CD4-positive, alpha-beta T cell treated with Interferon gamma for 1 hour (primary cell): ENCODE measurements at regions not wholly inside any gene's neighbourhood (a gene's known extent, or its start where the extent isn't known, plus 50 kb on each side); places are given as distances from the start of the nearest gene placed in this dataset.

Source experiments
- DNase-seq: peaks from one replicate; pipeline ENCODE4 v3.0.0-alpha.2; 2020

GRCh38 chr7:79862447-79863210 is 272.0 kb upstream of the GNAI1 start:
- no peak for DNase-seq

DNA sequence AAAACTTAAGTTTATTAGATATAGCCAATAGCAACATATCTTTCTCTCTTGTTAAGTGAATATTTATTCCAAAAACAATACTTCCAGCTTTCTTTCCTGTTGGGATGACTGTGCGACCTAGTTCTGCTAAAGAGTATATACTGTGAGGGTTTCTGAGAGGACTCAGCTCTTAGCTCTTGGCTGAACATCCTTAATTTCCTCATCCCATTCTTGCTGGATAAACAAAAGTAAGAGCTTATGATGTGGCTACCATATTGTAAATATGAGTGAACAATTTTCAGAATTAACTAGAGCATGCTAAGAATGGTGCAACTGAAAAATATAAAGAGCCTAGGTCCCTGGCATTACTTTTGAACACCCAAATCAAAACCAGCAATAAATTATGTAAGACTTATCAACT is 279.5 kb upstream of the GNAI1 start:
- DNase-seq = no peak

GRCh38 chr7:79854621-79855020 is 280.0 kb upstream of the GNAI1 start:
- DNase-seq = no peak

DNA sequence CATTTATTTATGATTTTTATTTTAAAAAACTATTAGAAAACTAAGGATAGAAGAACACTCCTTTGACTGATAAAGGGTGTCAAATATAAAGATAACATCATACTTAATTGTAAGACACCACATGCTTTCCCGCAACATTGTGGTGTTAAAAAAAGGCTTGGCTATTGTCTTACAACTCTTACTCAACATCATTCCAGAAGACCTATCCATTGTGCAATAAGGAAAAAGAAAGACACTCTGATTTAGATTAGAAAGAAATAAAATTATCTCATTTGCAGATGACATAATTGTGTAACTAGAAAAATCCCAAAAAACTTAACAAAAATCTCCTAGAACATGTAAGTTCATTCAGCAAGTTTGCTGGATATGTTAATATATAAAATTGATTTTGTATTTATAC is 296.7 kb upstream of the GNAI1 start:
- DNase-seq = no peak

GRCh38 chr7:79833616-79834015 is 301.0 kb upstream of the GNAI1 start:
- no peak for DNase-seq

GRCh38 chr7:79828866-79829265 is 305.8 kb upstream of the GNAI1 start:
- no peak for DNase-seq

DNA sequence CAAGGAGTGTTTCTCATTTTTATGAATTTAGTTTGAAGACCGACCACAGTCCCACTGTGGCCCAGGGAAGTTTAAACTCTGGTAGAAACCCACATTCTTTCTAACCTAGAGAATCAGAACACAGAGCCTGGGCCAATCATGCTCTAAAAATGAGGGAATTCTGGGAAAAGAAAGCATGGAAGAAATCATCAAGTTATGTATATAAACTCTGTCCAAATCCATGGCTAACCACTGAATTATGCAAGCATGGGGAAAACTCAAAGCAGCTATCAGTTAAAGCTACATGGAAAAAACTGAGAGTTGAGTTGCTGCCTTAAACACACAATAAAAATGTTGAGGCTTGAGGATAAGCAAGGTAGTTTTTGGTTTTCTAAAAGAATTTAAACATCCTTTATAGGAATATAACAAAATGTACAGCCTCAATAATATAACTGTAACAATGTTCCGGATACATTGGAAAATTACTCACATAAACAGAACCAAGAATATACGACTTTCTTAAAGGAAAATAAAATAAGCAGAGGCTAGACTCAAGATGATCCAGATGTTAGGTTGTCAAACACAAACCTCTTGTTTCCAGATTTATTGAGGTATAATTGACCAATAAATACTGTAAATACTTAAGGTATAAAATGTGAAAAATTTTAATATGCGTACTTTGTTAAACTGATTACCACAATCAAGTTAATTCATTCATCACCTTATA is 311.2 kb upstream of the GNAI1 start:
- DNase-seq = no peak

- DNase-seq = no peak
Measured at GRCh38 chr7:79822620-79823240, 311.9 kb upstream of the GNAI1 start.

DNA sequence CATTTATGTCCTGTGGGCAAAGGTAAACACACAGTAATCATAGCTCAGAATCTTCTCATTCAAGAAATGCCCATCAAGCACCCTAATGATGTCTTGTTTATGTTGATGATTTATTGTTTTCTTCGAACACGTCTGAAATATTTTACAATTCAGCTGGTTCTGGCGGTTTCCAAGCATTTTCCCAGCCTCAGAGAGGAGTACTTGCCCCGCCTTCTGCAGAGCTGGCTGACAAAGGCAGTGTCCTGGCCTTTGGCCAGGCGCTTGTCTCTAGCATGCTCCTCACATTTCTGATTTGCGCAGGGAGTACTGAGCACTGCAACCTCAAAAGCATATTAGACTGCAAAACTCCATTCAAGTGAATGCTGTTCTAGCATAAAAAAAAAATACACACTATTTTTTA is 314.2 kb upstream of the GNAI1 start:
- DNase-seq = no peak

DNA sequence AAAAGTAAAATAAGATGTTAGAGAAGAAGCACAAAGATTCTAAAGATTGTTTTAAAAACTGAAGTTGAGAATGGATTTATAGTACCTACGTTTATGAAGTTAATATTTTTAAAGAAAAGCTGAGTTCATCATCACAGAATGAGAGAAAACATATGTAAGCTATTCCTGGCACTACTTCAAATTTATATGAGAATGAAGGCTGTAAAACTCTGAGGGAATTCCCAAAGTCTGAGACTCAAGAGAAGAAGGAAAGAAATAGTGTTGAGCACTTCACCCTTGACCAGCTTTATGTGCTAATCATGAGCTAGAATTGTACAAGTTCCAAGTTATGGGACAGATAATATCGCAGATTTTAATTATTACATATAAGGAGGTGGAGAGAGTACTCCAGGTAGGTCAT is 323.7 kb upstream of the GNAI1 start:
- DNase-seq = no peak

GRCh38 chr7:79806161-79806734 is 328.4 kb upstream of the GNAI1 start:
- no peak for DNase-seq

DNA sequence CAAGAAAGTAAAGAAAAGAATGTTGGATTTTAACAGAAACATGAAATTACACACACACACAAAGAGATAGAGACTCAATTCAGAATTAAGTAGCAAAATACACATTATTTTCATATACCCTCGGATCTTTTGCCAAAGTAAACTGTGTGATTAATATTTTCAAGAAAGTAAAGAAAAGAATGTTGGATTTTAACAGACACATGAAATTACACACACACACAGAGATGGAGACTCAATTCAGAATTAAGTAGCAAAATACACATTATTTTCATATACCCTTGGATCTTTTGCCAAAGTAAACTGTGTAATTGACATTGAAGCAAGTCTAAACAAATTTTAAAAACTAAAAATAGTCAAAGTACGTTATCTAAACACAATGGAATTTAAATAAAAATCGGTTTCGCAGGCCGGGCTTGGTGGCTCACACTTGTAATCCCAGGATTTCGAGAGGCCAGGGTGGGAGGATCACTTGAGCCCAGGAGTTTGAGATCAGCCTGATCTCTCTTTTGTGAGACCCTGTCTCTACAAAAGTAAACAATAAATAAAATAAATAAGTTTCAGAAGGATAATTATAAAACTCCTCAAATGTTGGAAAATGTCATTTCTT is 337.3 kb upstream of the MAGI2 start:
- DNase-seq = no peak

GRCh38 chr7:79789584-79790345 is 336.3 kb upstream of the MAGI2 start:
- DNase-seq = no peak

DNA sequence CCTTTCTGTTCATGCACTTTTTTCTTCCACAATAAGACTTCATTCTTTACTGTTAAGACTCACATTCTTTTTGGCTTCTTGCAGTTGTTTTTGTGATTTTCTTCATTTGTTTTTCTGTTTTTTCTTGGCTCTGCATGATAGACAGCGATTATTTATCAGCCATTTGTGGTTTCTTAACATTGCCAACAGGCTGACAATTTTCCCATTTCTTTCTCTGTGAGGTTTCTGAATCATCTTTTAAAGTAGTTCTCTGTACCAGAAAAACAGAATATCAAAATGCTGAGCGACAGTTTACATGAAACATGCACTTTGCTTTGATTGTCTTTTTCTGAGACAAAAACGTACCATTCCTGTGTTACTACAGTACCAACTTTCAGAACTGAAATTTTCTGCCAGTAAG is 334.2 kb upstream of the MAGI2 start:
- no peak for DNase-seq

- no peak for DNase-seq
Measured at GRCh38 chr7:79787096-79787495, 333.6 kb upstream of the MAGI2 start.

DNA sequence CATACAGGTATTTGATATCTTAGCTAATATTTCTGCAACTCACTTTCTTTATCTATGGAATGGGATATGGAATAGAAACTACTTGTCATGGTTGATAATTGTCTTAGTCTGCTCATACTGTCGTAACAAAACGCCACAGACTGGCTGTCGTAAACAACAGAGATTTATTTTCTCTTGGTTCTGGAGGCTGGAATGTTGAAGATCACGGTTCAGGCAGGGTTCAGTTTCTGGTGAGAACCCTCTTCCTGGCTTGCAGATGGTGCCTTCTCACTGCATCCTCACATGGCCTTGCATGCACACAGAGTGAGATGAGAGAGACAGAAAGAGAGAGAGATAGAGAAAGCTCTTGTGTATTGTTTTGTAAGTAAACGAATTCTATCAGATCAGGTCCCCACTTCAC is 332.7 kb upstream of the MAGI2 start:
- DNase-seq = no peak

DNA sequence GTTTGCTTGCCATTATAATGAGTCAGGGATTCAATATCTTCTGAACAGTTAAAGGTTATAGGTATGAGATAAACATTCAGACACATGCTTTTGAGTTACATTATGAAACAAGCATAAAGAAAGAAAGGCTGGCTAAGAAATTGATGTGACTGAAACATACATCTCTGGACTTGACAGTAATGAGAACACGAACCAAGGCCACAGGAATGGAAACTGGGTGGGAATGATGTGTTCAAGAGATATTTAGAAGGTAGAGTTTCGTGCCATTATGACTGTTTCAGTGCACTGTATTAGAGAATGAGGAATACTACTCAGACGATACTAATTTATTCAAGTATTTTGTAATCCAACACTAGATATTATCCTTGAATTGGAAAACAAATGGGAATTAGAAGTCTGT is 332.1 kb upstream of the MAGI2 start:
- no peak for DNase-seq

GRCh38 chr7:79782906-79783305 is 329.4 kb upstream of the MAGI2 start:
- DNase-seq = no peak

DNA sequence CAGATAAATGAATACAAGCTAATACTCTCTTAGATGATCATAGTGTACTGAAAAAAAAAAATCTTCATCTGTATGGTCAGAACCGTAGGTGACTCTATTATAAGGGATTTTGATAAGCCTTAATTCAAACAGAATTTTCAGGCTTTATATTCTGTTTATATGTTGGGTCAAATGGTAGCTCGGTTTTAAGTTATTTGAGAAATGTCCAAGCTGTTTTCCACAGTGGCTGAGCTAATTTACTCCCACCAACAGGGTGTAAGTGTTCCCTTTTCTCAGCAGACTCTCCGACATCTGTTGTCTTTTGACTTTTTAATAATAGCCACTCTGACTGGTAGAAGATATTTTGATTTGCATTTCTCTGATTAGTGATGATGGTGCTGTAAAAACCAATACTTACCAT is 328.8 kb upstream of the MAGI2 start:
- no peak for DNase-seq

DNA sequence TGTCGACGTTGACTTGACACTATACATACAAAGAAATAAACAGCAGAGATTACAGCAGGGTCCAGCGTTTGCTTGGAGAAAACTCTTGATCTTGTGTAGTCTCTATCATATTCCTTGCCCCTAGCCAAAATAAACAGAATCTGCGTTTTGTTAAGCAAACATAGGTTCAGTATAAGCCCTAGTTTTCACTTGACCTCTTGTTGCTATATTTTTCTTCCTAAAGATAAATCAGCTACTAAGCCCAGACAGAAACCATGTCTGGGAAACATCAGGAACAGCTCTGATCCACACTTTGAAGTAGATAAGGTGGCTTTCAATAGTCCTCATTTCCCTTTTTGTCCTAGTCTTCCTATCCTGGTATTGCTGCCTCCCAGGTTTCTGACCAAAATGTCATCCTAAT is 328.2 kb upstream of the MAGI2 start:
- no peak for DNase-seq

GRCh38 chr7:79778786-79779770 is 325.6 kb upstream of the MAGI2 start:
- DNase-seq = no peak
